ENCODE measurements at regions not wholly inside any gene's neighbourhood (a gene's known extent, or its start where the extent isn't known, plus 50 kb on each side); places are given as distances from the start of the nearest gene placed in this dataset.

DNA sequence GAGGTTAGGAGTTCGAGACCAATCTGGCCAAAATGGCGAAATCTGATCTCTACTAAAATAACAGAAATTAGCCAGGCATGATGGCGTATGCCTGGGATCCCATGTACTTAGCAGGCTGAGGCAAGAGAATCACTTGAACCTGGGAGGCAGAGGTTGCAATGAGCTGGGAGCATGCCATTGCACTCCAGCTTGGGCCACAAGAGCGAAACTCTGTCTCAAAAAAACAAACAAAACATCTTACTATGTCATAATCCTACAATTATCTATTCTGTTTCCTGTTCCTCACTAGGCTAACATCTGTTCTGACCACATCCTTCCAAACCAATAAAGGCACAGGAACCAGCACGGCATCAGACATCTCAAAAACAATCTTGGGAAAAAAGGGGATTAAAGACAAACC lies 361.8 kb upstream of the UBE2E3 start:
- DNase-seq (ENCODE audit: insufficient read length, low spot score) (no peak), FAIRE-seq (no peak)
- TF ChIP-seq, protein P1, sequence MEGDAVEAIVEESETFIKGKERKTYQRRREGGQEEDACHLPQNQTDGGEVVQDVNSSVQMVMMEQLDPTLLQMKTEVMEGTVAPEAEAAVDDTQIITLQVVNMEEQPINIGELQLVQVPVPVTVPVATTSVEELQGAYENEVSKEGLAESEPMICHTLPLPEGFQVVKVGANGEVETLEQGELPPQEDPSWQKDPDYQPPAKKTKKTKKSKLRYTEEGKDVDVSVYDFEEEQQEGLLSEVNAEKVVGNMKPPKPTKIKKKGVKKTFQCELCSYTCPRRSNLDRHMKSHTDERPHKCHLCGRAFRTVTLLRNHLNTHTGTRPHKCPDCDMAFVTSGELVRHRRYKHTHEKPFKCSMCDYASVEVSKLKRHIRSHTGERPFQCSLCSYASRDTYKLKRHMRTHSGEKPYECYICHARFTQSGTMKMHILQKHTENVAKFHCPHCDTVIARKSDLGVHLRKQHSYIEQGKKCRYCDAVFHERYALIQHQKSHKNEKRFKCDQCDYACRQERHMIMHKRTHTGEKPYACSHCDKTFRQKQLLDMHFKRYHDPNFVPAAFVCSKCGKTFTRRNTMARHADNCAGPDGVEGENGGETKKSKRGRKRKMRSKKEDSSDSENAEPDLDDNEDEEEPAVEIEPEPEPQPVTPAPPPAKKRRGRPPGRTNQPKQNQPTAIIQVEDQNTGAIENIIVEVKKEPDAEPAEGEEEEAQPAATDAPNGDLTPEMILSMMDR (IDR thresholded peaks at IDR 0.05; ENCODE audit: insufficient read depth, missing control alignments): no peak

DNA sequence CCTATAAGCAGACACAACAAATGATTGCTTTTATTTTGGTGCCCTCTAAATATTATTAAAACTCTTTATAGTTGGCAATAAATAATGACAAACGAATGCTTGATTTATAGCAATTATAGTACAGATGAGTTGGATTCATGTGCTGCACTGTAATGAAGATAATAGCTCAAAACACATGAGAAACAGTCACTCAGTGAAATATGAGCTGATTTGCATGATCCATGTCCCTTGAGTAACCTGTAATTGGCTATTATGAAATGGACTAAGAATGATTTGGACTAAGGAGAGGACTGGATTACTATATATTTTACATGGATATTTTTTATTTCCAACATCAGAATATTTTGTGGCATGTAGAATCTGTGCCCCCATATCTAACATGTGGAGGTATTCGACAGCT lies 365.6 kb upstream of the UBE2E3 start:
- no peak for DNase-seq (ENCODE audit: insufficient read length, low spot score)
- FAIRE-seq: no peak
- TF ChIP-seq, protein P1 (IDR thresholded peaks at IDR 0.05; ENCODE audit: insufficient read depth, missing control alignments): no peak

DNA sequence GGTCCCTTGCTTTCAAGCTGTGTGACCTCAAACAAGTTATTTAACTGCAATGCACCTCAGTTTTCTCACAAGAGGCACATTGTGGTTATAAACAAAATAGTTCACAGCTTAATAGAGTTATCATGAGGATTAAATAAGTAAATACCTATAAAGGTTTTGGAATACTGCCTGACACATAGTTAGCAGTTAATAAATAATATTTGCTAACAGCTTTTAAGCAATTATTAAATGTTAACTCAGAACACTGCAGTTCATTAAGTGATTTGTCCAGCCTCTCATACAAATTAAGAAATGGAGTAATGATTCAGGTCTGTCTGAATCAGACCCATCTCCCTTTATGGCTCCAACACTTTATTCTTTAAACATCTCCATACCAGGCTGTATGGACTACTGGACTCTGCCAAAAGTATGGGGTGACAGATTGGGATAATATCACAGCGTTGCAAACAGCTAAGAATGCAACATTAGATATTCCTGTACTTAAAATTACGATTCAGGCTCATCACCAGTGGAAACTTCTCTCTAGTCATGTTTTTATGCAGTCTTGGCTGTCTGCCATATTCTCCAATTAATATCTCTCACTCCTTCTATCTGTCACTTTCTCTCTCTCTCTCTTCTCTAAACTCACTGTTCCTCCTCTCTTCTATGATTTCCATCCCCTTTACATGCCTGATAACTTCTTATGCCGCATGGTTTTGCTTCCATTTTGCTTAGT lies 370.6 kb upstream of the UBE2E3 start:
- FAIRE-seq (no peak), DNase-seq (ENCODE audit: insufficient read length, low spot score) (no peak)
- TF ChIP-seq, protein P1 (IDR thresholded peaks at IDR 0.05; ENCODE audit: insufficient read depth, missing control alignments): no peak

DNA sequence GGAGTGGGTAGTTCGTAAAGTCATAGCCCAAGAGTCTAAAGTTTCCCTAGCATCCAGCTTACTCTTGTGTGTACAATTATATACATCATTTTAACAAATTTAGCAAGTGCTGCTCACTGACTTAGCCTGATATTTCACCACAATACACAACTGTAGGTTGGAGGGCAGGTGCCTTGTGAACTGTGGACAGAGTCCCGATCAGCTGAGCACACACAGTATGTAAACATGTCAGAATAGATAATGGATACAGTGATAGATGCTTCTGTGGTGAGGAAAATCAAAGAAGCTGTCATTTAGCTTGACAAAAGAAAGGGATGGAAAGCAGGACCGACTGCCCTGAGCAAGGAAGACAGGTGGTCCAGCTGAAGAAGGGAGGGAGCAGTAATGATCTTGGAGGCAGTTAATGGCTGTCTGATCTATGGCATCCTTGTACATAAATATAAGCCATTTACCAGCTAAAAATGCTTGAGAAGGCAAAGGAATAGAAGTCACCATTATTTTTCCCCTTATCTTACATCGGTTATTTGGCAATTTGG lies 372.8 kb upstream of the UBE2E3 start:
- TF ChIP-seq, protein P1 (IDR thresholded peaks at IDR 0.05; ENCODE audit: insufficient read depth, missing control alignments): no peak
- DNase-seq (ENCODE audit: insufficient read length, low spot score) (no peak), FAIRE-seq (no peak)

DNA sequence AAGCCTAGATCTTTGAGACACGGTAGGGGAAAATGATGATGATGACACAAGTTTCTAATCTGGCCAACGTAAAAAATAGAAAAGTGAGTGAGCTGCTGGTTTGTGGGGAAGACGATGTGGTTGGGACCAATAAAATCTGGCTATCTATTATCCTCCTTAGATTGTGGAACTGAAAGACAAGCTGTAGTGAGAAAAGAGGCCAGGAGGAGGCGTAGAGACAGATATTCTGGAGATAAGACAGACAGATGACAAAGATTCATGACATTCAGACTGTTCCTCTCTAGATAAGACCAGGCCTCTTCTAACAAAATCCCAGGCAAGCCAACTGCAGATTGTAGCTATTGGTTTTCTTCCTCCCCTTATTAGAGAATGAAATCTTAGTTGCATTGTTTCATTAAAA lies 376.3 kb upstream of the UBE2E3 start:
- no peak for FAIRE-seq
- TF ChIP-seq, protein P1 (IDR thresholded peaks at IDR 0.05; ENCODE audit: insufficient read depth, missing control alignments): peak; percentile 21
- no peak for DNase-seq (ENCODE audit: insufficient read length, low spot score)

DNA sequence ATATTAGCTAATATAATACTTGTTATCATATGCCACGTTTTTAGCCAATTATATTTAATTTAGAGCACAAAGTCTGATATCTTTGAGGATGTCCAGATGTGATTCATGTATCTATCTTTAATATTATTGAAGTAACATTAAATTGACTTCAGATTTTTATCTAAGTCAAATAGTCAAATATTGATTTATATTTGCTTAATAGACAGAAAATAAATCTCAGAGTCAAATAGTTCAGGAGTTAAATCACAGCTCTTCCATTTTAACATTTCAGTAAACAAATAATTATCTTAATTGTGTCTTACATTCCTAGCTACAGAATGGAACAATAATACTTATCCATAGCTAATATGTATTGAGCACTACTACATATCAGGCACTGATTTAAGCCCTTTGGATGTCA lies 379.4 kb upstream of the UBE2E3 start:
- DNase-seq (ENCODE audit: insufficient read length, low spot score): no peak
- no peak for FAIRE-seq
- TF ChIP-seq, protein P1 (IDR thresholded peaks at IDR 0.05; ENCODE audit: insufficient read depth, missing control alignments): no peak

DNA sequence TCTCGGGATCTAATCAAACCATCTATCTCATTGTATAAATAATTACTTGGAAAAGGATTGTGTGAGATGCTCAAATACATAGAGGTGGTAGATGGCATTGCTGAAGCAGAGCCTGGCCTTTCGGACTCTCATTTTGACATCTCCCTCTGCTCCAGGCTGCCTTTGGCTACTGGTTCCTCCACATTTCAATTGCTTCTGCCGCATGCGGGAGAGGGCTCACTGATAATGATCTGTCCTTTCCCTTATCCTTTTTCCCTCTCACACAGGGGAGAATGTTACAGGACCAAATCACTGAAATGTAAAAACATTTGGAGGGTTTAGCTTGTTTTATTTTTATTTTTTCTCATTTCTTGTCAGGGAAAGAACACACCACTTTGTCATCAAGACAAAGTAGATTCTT lies 380.6 kb upstream of the UBE2E3 start:
- TF ChIP-seq, protein P1 (IDR thresholded peaks at IDR 0.05; ENCODE audit: insufficient read depth, missing control alignments): no peak
- no peak for FAIRE-seq
- DNase-seq (ENCODE audit: insufficient read length, low spot score): no peak

Data from D721Med (cell line).